ENCODE measurements at regions not wholly inside any gene's neighbourhood (a gene's known extent, or its start where the extent isn't known, plus 50 kb on each side); places are given as distances from the start of the nearest gene placed in this dataset.

GRCh38 chr15:95898761-95899160 is 431.7 kb upstream of the NR2F2 start:
- TF ChIP-seq, protein P1, sequence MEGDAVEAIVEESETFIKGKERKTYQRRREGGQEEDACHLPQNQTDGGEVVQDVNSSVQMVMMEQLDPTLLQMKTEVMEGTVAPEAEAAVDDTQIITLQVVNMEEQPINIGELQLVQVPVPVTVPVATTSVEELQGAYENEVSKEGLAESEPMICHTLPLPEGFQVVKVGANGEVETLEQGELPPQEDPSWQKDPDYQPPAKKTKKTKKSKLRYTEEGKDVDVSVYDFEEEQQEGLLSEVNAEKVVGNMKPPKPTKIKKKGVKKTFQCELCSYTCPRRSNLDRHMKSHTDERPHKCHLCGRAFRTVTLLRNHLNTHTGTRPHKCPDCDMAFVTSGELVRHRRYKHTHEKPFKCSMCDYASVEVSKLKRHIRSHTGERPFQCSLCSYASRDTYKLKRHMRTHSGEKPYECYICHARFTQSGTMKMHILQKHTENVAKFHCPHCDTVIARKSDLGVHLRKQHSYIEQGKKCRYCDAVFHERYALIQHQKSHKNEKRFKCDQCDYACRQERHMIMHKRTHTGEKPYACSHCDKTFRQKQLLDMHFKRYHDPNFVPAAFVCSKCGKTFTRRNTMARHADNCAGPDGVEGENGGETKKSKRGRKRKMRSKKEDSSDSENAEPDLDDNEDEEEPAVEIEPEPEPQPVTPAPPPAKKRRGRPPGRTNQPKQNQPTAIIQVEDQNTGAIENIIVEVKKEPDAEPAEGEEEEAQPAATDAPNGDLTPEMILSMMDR (conservative IDR thresholded peaks at IDR 0.05 in 1 of 2, IDR thresholded peaks at IDR 0.05 in 1 of 2; ENCODE audit: low read depth in 1 of 2, low read length in 2 of 2): no peak
- no peak for TF ChIP-seq EZH2 (IDR thresholded peaks at IDR 0.05; ENCODE audit: low read length, missing control alignments)

Measured in fibroblast of lung (primary cell).